Loucy (cell line): ENCODE measurements at regions not wholly inside any gene's neighbourhood (a gene's known extent, or its start where the extent isn't known, plus 50 kb on each side); places are given as distances from the start of the nearest gene placed in this dataset.
"Not testable (repeated sequence)": the region's sequence is repeated elsewhere in the genome, so short reads cannot be mapped to it uniquely, and the experiment has no call there.

Experiments
- H2AFZ ChIP-seq: fragments of 200-600 bp; sonication (generic); 2 replicates; pipeline ENCODE4 v1.6.0; 2016; ENCODE audit warnings: antibody characterized with exemption, mild to moderate bottlenecking, low read length, moderate library complexity
- H3F3A ChIP-seq: fragments of 200-600 bp; 2 replicates; pipeline ENCODE4 v1.6.0; 2016; ENCODE audit warnings: antibody characterized with exemption, low read depth, mild to moderate bottlenecking
- H3K27me3 ChIP-seq: fragments of 200-600 bp; sonication (generic); 2 replicates; pipeline ENCODE4 v1.6.1; 2014; ENCODE audit warnings: low read length, mild to moderate bottlenecking; ENCODE audit not compliant: insufficient read depth, poor library complexity, severe bottlenecking
- H3K36me3 ChIP-seq: fragments of 200-600 bp; sonication (generic); 2 replicates; pipeline ENCODE4 v1.6.1; 2016; ENCODE audit warnings: low read length; ENCODE audit not compliant: insufficient read depth
- H3K4me1 ChIP-seq: fragments of 200-600 bp; sonication (generic); 2 replicates; pipeline ENCODE4 v1.5.1; 2014; ENCODE audit warnings: low read length, mild to moderate bottlenecking; ENCODE audit not compliant: insufficient read depth, poor library complexity, severe bottlenecking
- H3K4me2 ChIP-seq: fragments of 200-600 bp; sonication (generic); 2 replicates; pipeline ENCODE4 v1.6.0; 2014; ENCODE audit warnings: antibody characterized with exemption, low read length, low read depth, mild to moderate bottlenecking; ENCODE audit not compliant: poor library complexity, severe bottlenecking
- H3K4me3 ChIP-seq: fragments of 200-600 bp; sonication (generic); 2 replicates; pipeline ENCODE4 v1.5.1; 2014; ENCODE audit warnings: low read length, mild to moderate bottlenecking, mixed read lengths; ENCODE audit not compliant: poor library complexity, severe bottlenecking
- H3K79me2 ChIP-seq: fragments of 200-600 bp; sonication (generic); 2 replicates; pipeline ENCODE4 v1.6.1; 2014; ENCODE audit warnings: low read length; ENCODE audit not compliant: insufficient read depth
- H3K9ac ChIP-seq: fragments of 200-600 bp; sonication (generic); 2 replicates; pipeline ENCODE4 v1.6.0; 2014; ENCODE audit warnings: mild to moderate bottlenecking, low read depth, low read length, moderate library complexity; ENCODE audit not compliant: poor library complexity, severe bottlenecking
- H3K9me2 ChIP-seq: fragments of 200-600 bp; sonication (generic); replicated peaks from 2 replicates; pipeline ENCODE4 v1.6.1; 2016; ENCODE audit warnings: low read depth, low read length, mixed read lengths
- H3K9me3 ChIP-seq: fragments of 200-600 bp; sonication (generic); 2 replicates; pipeline ENCODE4 v1.6.1; 2014; ENCODE audit warnings: mild to moderate bottlenecking, antibody characterized with exemption, low read length, low read depth; ENCODE audit not compliant: insufficient read depth
- H4K20me1 ChIP-seq: fragments of 200-600 bp; sonication (generic); 2 replicates; pipeline ENCODE4 v1.6.0; 2014; ENCODE audit warnings: antibody characterized with exemption, low read length, mild to moderate bottlenecking; ENCODE audit not compliant: insufficient read depth, poor library complexity, severe bottlenecking
- CTCF ChIP-seq: fragments of 200-600 bp; sonication (generic); conservative IDR thresholded peaks from 2 replicates; pipeline ENCODE4 v1.5.1; 2014; ENCODE audit warnings: mild to moderate bottlenecking, antibody characterized with exemption, low read length
- EZH2phosphoT487 ChIP-seq: fragments of 200-600 bp; IDR thresholded peaks from 2 replicates; pipeline ENCODE4 v1.6.1; 2018; ENCODE audit warnings: antibody characterized with exemption, mild to moderate bottlenecking, moderate library complexity, borderline replicate concordance

- no peak overlapping the region for H3K4me2 ChIP-seq
- no peak for TF ChIP-seq EZH2phosphoT487
- no peak for TF ChIP-seq CTCF
- no peaks in the 10 kb centered on the region for H3K79me2 ChIP-seq
Observed at GRCh38 chr7:109646124-109646523, 1076.5 kb downstream of the DNAJB9 start.

GRCh38 chr7:109646594-109646993 lies 1076.9 kb downstream of the DNAJB9 start:
- H3K9me3 ChIP-seq, H3K4me2 ChIP-seq, H3F3A ChIP-seq, H3K9me2 ChIP-seq, H4K20me1 ChIP-seq, H3K9ac ChIP-seq, H3K36me3 ChIP-seq, H3K4me3 ChIP-seq, H2AFZ ChIP-seq, H3K27me3 ChIP-seq, H3K79me2 ChIP-seq, H3K4me1 ChIP-seq: not testable (repeated sequence)

More at GRCh38 chr7:109646124-109646523, 1076.5 kb downstream of the DNAJB9 start:
- Histone ChIP-seq H2AFZ (no peak overlapping the region), H4K20me1 (no peaks in the 10 kb centered on the region), H3K36me3 (no peaks in the 10 kb centered on the region), H3K9ac (no peak overlapping the region), H3K9me3 (no peaks in the 10 kb centered on the region), H3K4me1 (no peaks in the 10 kb centered on the region), H3K27me3 (no peaks in the 10 kb centered on the region), H3K9me2 (no peaks in the 10 kb centered on the region), H3K4me3 (no peak overlapping the region), H3F3A (no peaks in the 10 kb centered on the region)

- H3K36me3 ChIP-seq, H3K9me2 ChIP-seq, H3K4me3 ChIP-seq, H3K9me3 ChIP-seq, H3K9ac ChIP-seq, H3K4me1 ChIP-seq, H3F3A ChIP-seq, H4K20me1 ChIP-seq, H3K79me2 ChIP-seq, H3K27me3 ChIP-seq, H2AFZ ChIP-seq, H3K4me2 ChIP-seq: not testable (repeated sequence)
Observed at GRCh38 chr7:109647263-109647662, 1077.6 kb downstream of the DNAJB9 start.

- Histone ChIP-seq H4K20me1 (no peaks in the 10 kb centered on the region), H3K9me2 (no peaks in the 10 kb centered on the region), H3K36me3 (no peaks in the 10 kb centered on the region), H3K79me2 (no peaks in the 10 kb centered on the region), H2AFZ (no peak overlapping the region), H3F3A (no peaks in the 10 kb centered on the region), H3K4me2 (no peak overlapping the region), H3K27me3 (no peaks in the 10 kb centered on the region), H3K4me1 (no peaks in the 10 kb centered on the region), H3K4me3 (no peak overlapping the region), H3K9ac (no peak overlapping the region), H3K9me3 (no peaks in the 10 kb centered on the region)
- TF ChIP-seq EZH2phosphoT487 = no peak
- TF ChIP-seq CTCF = no peak
Observed at GRCh38 chr7:109659261-109659660, 1089.6 kb downstream of the DNAJB9 start.
